ENCODE measurements at regions not wholly inside any gene's neighbourhood (a gene's known extent, or its start where the extent isn't known, plus 50 kb on each side); places are given as distances from the start of the nearest gene placed in this dataset.

DNA sequence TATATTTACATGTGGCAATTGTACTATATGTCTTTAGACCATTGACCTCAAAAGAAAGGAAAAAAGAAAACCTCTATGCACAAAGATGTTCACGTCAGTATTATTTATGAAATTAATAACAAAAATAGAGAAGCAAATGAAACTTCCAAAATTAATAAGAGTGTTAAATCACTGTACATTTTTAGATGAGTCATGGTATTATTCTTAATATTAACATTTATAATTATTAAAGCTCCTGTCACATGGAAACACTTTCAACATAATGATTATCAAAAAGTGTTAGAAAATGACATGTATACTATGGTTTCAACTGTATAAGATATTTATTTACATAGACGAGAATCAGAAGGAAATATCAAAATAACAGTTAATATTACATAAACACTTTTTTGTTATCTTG is 324.9 kb upstream of the RUNX1 start:
- DNase-seq (ENCODE audit: low read depth in 2 of 2), result no peak

DNA sequence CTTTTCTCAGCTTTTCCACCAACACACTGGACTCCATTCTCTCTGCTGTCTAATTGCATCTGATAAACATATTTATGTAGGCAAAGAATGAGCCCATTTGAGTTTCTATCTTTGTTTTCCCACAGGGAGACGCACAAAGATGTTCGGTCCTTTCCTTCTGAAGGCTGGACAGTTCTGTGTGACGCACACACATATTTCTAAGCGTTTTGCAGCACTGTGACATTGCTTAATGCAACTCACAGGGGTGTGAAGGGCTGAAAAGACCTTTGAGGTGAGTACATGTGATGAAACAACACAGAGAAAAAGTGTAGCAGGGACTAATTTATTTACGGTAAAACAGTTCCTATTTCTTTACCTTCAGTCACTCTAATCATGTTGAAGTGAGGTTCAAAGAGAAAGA is 323.1 kb upstream of the RUNX1 start:
- no peak for DNase-seq (ENCODE audit: low read depth in 2 of 2)

DNA sequence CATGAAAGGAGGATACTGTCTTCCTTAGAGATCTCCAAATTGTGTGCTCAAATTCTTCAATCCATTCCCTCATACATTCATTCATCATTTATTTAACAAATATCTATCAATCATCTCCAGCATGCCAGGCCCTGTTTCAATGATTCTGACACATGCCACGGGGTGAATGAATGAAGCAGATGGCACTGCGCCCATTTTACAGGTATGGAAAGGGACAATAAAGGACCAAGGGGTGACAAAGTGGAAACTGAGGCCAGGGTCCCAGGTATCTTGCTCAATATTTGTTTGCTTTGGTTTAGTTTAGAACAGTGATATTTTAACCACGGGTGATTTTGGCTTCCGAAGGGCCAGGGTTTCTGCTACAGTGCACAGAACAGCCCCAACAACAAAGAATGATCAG is 321.6 kb upstream of the RUNX1 start:
- no peak for DNase-seq (ENCODE audit: low read depth in 2 of 2)

DNA sequence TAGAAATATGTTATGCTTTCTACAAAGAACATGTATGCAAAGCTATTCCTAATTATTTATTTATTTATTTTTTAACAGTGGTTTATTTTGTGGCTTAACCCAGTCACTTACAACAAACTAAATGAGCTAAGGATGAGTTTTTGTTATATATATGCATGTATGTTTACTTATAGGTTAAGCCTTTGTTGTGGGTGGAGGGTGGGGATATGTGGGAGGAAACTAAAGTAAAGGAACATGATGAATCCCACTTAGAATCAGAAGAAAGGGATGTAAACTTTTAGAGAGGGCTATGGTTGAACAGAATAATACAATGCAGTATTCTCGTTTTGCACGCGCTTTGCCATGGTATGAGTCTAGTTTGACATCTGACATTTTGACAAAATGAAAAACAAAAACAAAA is 321.0 kb upstream of the RUNX1 start:
- DNase-seq (ENCODE audit: low read depth in 2 of 2), result no peak

DNA sequence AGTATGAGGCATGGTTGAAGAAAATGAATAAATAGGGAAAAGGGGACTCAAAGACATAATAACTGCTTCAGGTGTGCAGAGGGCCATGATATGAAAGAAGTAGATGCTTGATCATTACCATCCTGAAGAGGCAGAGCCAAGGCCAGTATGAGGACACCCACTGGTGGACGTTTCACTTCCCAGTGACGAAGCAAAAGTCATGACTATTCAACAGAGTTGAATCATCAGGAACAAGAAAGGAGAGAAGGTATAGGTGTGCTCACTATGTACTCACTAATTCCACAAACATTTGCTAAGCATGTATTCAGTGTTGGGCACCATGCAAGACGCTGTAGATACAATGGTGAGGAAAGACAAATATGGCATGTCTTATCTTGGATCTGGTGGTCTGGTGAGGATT is 319.2 kb upstream of the RUNX1 start:
- DNase-seq (ENCODE audit: low read depth in 2 of 2), result no peak

DNA sequence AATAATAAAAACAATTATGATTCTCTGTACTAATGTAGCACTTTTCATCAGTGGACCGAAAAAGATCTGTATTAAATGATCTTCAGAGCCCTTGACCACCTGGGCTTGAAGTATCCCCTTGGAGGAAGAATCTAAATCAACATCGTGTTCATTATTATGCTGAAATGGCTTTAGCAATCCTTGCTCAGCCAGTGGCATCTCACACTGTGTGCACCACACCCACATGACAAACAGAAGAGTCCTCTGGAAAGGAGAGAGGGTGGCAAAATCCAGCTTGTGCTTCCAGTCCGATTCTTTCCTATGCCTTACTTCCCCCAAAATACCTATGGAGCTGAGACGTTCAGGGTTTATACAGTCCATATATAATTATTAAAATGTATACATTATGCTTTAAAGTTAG is 318.5 kb upstream of the RUNX1 start:
- no peak for DNase-seq (ENCODE audit: low read depth in 2 of 2)

DNA sequence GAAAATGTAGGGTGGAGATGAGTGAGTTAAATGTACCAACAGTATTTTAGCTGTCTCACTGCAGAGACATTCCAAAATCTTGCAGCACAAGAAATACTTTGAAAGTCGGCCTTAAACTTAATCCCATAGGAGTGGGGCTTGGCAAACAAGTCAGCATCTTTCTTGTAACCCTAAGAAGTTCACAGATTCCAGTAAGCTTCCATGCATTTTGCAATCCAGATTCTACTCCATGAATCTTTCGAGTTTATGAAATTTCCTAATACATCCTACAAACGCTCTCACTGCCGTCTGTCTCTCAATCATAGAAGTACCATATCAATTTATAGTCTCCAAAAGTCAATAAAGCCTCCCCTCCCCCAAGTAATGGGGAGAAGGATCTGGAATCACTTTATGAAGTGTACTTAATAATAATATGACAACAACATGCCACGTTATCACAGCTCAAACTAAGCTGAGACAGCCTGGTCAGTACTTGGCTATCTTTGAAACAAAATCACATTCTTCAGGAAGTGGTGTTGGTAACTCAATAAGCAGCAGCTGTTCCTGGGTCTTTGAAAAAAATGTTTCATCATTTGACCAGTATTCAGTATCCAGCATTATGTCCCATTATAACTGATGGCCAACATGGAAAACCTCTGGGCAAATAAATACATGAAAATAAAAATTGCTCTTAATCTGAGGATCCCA is 317.4 kb upstream of the RUNX1 start:
- no peak for DNase-seq (ENCODE audit: low read depth in 2 of 2)

DNA sequence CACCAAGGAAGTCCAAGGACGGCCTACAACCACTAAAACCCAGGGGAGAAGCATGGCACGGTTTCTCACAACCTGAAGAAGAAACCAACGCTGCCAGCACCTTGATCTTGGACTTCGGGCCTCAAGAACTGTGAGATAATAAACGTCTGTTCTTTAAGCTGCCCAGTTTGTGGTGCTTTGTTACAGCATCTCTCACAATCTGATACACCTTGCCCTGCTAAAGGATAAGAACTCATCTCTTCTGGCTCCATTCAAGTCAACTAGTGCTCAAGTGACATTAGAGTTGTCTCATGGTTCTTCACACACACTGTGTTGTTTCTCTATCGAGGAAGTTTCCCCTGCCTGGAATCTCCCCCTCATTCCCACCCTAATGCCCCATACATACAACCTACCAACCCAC is 314.4 kb upstream of the RUNX1 start:
- no peak for DNase-seq (ENCODE audit: low read depth in 2 of 2)

DNA sequence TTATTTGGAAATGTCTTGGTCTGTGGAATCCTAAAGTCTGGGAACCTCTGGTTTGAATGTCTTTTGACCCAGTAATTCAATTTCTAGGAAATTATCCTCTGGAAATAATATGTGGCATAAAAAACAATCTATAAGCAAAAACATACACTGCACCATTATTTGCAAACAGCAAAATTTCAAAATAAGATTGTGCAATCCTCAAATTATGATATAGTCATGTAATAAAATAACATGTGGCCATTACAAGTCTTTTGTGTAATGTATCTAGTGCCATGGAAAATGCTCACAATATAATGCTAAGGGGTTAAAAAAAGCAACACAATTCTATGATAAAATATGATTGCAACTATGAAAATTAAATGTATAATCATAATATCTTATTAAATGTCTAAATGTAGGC is 312.9 kb upstream of the RUNX1 start:
- no peak for DNase-seq (ENCODE audit: low read depth in 2 of 2)

DNA sequence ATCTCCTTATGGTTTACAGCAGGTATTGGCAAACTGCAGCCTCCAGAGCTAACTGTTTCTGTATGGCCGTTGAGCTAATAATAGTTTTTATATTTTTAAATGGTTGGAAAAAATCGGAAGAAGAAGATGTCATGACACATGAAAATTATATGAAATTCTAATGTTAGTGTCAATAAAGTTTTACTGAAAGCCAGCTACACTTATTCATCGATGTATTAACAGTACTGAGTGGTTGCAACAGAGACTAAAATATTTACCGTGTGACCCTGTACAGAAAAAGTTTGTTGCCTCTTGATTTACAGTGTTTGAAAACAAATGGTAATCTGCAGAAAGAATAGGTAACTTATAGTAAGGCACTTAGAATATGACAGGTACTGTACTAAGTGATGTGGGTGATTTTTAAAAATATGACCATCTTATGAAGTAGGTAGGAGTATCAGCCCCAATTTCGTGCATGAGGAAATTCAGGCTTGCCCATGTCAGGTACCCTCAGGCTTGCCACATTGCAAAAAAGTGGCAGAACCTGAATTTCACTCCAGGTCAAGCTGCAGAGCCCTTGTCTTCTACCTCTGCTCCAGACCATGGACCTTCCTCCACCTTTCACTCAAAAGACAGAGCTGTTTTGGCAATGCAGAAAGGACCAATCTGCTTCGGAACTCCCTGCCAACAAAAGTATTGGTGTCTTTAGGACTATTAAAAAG is 311.9 kb upstream of the RUNX1 start:
- DNase-seq (ENCODE audit: low read depth in 2 of 2), result no peak

DNA sequence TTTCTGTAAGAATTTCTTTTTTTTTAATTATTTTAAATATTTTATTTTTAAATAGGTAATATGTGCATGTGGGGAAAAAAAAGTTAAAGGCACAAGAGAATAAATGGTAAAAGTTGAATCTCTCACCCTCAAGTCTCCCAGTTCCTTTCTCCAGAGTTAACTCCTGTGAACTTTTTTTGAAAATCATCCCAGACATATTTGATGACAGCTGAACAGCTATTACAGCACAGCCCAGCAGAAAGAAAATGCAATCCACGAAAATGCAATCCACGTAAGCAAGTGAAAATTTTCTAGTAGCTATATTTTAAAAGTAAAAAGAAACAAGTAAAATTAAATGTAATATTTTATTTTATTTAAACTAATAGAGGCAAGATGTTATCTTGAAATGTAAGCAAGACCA is 310.0 kb upstream of the RUNX1 start:
- DNase-seq (ENCODE audit: low read depth in 2 of 2), result no peak

DNA sequence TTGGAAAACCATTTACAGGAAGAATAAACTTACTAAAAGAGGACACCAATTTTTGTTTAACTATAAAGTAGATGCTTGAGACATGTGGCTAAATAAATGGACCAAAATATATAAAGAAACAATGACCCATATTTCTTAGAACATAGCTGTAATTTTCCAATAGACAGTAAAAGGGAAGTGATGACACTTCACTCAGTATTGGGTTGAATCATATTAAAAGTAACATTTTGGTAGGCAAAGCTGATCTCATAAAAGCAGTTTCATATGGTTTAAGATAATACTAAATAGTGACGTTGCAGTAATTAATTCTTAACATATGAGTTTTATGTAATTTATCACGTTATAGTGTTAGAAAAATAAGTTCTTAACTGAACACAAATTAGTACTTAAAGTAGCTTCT is 308.9 kb upstream of the RUNX1 start:
- DNase-seq (ENCODE audit: low read depth in 2 of 2), result no peak

DNA sequence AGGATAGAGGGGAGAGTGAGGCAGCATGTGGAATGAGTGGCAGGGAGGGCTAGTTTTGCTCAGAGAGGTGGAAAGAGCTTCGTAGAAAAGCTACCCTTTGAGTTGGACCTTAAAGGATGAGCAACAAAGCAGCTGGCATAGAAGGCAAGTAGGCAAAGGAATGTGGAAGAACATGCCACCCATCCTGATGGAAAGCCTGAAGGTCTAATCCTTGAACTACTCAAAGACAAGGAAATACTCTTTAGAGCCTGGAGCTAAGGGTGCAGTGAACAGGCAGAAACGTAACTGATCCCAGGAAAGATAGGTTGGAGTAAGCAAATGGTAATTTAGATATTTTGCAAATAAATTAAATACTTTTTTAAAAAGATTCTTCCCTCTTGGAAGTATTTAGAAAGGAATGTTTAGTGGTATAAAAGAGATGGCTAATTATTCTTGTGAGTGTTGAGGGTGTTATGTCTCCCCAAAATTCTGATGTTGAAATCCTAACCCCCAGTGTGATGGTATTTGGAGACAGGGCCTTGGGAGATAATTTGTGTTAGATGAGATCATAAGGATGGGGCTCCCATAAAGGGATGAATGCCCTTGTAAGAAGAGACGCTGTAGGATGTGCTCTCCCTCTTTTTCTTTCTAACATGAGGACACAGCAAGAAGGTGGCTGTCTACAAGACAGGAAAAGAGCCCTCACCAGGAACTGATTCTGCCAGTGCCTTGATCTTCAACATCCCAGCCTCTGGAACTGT is 308.1 kb upstream of the RUNX1 start:
- no peak for DNase-seq (ENCODE audit: low read depth in 2 of 2)

DNA sequence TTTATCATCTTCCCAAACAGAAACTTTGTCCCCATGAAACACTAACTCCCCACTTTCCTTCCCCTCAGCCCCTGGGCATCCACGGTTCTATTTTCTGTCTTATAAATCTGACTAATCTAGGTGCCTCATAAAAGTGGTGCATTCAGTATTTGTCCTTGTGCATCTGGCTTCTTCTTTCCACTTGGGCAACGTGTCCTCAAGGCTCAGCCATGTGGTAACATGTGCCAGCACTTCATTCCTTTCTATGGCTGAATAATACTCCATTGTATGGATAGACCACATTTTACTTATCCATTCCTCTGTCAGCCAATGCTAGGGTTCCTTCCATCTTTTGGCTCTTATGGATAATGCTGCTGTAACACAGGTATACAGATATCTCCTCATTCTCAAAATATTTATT is 305.0 kb upstream of the RUNX1 start:
- DNase-seq (ENCODE audit: low read depth in 2 of 2), result no peak

DNA sequence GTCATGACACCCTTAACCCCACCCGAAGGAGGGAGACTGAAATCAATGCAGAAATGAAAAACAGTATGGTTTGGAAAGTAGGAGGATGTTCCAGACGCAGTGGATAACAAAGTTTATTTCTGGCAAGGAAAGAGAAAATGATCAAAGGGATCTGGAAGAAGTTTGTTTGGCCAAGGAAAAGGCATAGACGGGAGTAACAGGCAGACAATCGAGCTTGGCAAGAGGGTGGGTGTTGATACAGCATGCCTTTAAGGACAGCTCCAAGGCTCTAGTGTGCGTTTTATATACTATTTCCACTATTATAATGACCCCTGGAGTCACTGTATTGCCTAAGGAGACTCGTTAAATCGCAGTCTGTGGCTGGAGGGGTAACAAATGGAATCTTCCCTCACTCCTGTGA is 303.7 kb upstream of the RUNX1 start:
- no peak for DNase-seq (ENCODE audit: low read depth in 2 of 2)

DNA sequence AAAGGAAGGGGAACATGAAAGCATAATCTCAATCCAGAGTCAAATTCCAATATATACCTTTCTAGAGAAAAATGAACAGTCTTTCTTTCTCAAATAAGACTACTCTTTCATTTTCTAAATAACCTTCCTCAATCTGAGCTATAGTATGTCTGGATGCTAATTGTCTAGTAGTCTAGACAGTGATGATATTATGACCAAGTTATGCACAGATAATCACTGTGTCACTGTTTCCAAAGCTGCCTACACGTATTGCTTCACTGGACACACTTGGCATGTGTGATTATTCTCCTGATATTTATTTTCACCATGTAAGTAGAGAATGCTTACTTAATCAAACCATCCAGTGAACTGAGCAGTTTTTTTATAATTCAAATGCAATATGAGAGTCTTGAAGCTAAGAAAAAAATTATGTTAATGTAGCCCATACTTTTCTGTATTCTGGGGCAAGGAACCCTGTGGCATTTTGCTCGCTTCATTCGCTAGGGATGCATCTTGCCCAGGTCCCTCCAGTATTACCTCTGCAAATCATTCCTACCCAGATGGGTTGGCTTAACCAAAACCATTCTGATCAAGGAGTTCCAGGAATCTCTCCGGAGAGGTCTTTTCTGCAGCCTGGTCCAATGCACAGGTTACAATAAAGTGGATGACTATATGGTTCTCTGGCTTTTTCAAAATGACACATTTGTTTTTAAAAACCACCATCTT is 303.1 kb upstream of the RUNX1 start:
- DNase-seq (ENCODE audit: low read depth in 2 of 2), result no peak

DNA sequence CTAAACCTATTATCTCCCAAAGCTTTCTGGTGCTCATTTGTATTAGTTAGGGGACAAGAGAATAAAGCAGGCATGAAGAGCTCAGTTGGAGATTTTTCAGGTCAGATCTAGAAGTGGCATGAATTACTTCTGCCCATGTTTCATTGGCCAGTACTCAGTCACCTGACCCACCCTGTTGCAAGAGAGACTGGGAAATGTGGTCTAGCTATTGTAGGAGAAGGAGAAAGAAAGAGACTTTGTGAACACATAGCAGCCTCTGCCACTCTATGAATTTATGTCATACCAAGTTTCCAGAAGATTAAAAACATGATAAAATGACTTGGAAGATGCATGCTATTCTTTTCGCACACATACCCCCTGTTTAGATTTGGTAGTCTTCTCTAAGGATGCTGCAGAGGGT is 302.3 kb upstream of the RUNX1 start:
- no peak for DNase-seq (ENCODE audit: low read depth in 2 of 2)

DNA sequence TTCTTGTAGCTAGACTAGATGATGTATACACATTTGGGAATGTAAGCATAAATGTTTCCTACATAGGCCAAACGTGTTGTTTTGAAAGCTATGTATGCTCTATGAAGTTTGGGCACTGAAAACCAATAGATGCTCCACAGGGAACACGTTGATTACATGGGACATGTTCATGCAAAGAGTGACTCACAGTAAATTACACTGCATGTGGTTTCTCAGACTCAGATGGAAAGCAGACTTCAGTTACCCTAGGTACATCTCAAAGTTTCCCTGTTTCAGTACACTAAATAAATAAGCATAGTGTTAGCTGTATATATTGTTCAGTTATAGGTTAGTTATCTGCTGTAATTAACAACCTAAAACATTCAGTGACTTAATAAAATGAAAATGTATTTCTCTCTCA is 301.9 kb upstream of the RUNX1 start:
- no peak for DNase-seq (ENCODE audit: low read depth in 2 of 2)

DNA sequence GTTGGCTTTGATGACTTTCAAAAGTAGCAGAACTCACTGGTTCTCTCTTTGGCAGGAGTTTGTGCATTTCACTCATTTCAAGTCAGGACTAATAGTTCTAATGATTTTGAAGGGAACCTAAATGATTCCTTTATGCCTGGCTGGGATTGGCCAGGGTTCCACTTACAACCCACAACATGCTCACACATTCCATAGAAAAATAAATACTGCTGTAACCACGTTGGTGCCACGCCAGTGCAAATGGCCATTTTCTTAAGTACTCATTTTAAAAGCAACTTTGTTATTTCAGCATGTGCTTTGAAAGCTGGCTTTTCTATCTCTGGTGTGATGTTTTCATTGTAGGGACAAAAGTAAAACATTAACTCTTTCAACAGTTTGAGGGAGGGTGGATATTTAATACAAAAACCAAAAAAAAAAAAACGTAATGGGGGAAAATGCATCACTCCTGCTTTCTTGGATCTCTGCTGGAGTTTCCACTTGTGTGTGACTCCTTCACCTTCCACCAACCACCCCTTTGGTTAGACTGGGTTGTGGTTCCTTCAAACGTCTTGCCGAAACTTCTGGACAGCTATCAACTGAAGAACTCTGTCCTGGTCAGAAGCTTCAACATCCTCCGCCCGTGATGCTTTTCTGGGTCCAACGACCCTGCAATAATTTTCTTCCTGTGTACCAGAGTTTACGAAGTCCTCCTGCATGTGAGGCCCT is 300.4 kb upstream of the RUNX1 start:
- no peak for DNase-seq (ENCODE audit: low read depth in 2 of 2)

DNA sequence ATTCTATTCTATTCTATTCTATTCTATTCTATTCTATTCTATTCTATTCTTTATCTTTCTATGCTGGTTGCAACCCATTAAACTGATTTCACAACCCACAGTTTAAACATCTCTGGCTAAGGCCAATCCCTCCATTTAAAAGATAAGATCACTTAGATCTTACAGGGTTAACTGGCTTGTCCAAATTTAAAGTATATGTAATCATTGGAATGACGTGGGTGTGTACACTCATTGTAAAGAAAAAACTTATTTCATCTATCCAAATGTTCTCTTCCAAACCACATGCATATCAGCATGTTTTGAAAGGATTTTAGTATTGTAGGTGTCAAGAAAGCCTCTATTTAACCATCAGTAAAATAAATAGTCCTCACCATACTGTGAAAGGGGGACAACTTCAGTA is 299.6 kb upstream of the RUNX1 start:
- no peak for DNase-seq (ENCODE audit: low read depth in 2 of 2)

DNA sequence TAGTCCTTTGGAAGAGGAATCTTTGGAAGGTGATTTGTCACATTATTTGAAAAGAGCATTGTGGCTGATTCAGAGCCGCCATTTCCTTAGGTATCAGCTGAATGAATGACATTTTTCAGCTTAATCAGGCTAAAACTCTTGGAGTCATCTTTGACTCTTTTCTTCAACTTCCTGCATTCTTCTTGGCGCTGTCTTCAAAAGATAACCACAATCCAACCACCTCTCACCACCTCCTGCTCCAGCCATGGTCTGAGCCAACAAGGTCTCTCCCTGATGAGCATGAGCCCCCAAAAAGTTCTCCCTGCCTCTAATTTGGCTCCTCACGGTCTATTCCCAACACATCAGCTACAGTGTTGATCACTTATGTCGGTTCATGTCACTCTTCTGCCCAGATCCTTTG is 297.6 kb upstream of the RUNX1 start:
- no peak for DNase-seq (ENCODE audit: low read depth in 2 of 2)

DNA sequence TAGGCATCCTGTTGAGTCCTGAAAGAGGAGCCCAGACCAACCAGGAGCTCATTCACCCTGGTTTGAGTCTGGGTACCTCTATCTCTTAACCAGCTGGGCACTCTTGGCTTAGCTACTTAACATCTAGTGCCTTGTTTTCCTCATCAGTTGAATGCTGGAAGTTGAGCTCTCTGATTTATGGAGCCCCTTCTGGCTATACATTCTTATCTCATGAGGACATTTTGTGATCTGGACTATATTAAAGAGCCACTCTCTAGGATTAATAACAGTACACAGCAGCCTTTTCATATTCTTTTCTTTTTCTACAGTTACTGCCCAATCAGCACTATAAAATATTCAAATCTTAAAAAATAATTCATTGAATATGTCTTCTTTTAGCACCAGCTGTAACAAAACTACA is 296.9 kb upstream of the RUNX1 start:
- no peak for DNase-seq (ENCODE audit: low read depth in 2 of 2)
